Mesothelial cell of epicardium (in vitro differentiated cells): ENCODE measurements at regions not wholly inside any gene's neighbourhood (a gene's known extent, or its start where the extent isn't known, plus 50 kb on each side); places are given as distances from the start of the nearest gene placed in this dataset.

Experiments used
- DNase-seq, 2 experiments: peaks; one replicate each; pipeline ENCODE4 v3.0.0; 2021; ENCODE audit warnings: low spot score in 2 of 2; ENCODE audit not compliant: unreplicated experiment in 2 of 2
- H3K27ac Mint-ChIP-seq: 2 replicates; pipeline ENCODE4 v1.8.0; 2021; ENCODE audit warnings: mixed read lengths
- H3K27me3 Mint-ChIP-seq: 2 replicates; pipeline ENCODE4 v1.8.0; 2021; ENCODE audit warnings: low read depth, mixed read lengths
- H3K36me3 Mint-ChIP-seq: 2 replicates; pipeline ENCODE4 v1.8.0; 2021; ENCODE audit warnings: mixed read lengths
- H3K4me1 Mint-ChIP-seq: 2 replicates; pipeline ENCODE4 v1.8.0; 2021; ENCODE audit warnings: mixed read lengths
- H3K4me3 Mint-ChIP-seq: 2 replicates; pipeline ENCODE4 v1.8.0; 2021; ENCODE audit warnings: mild to moderate bottlenecking, moderate library complexity, mixed read lengths
- H3K9me3 Mint-ChIP-seq: 2 replicates; pipeline ENCODE4 v1.8.0; 2021; ENCODE audit warnings: mixed read lengths
- TF ChIP-seq, protein P1 (sequence below): fragments of 200-600 bp; sonication (generic); IDR thresholded peaks from one replicate; pipeline ENCODE4 v1.5.0; 2021; ENCODE audit warnings: antibody characterized with exemption; ENCODE audit not compliant: unreplicated experiment

DNA sequence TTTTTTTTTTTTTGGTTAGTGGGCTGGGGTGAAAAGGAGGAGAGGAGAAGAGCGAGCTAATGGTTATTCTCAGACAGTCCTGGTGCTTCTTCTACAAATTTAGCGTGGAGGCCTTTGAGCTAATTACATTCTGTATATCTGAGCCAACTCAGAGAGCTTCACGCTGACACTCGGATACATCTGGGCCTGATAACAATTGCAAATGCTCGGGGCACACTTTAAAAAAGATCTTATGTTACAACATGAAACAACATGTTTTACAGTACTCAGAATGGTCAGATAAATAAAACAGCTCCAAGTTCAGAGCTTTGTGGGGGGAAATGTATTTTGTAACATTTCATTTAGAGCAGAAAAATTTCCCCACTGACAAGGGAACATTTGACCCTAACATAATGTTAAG is 966.9 kb upstream of the NR2F2 start:
- H3K36me3 Mint-ChIP-seq = peaks cover 5% of the 10 kb centered on the region
- no peak overlapping the region for H3K27ac Mint-ChIP-seq
- H3K9me3 Mint-ChIP-seq = peaks cover 8% of the 10 kb centered on the region
- H3K27me3 Mint-ChIP-seq = no peaks in the 10 kb centered on the region
- TF ChIP-seq, protein P1, sequence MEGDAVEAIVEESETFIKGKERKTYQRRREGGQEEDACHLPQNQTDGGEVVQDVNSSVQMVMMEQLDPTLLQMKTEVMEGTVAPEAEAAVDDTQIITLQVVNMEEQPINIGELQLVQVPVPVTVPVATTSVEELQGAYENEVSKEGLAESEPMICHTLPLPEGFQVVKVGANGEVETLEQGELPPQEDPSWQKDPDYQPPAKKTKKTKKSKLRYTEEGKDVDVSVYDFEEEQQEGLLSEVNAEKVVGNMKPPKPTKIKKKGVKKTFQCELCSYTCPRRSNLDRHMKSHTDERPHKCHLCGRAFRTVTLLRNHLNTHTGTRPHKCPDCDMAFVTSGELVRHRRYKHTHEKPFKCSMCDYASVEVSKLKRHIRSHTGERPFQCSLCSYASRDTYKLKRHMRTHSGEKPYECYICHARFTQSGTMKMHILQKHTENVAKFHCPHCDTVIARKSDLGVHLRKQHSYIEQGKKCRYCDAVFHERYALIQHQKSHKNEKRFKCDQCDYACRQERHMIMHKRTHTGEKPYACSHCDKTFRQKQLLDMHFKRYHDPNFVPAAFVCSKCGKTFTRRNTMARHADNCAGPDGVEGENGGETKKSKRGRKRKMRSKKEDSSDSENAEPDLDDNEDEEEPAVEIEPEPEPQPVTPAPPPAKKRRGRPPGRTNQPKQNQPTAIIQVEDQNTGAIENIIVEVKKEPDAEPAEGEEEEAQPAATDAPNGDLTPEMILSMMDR = no peak
- peaks cover 23% of the 10 kb centered on the region for H3K4me1 Mint-ChIP-seq
- no peak for DNase-seq
- no peak overlapping the region for H3K4me3 Mint-ChIP-seq

DNA sequence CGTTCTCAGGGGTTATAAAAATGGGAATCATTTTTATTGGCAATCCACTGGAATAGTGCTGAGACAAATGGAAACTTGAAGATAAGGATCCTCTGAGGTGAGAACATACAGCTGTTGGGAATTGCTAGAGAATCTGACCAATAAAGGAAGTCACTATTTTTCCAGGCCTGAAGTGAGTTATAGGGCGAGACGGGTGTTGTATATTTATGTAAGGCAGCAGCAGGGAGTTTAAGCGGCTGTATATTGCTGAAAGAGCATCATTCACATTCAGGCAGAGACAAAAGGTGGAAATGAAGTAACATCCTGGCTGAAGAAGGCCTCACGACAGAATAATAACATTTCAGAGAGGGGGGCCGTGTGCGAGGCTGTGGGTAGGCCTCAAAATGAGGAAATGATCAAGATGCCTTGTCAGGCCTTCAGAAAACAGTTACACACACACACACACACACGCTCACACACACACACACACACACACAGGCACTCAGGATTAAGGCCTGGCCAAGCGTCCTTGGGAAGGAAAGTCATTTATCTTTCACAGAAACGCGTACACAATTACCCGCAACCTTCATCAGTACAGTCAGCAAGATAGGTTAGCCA is 964.9 kb upstream of the NR2F2 start:
- Mint-ChIP-seq H3K27me3 (no peaks in the 10 kb centered on the region), H3K4me3 (no peak overlapping the region), H3K27ac (peak overlapping the region; percentile 32), H3K9me3 (peaks cover 8% of the 10 kb centered on the region), H3K4me1 (peaks cover 26% of the 10 kb centered on the region), H3K36me3 (peaks cover 5% of the 10 kb centered on the region)
- TF ChIP-seq, protein P1 = no peak
- DNase-seq = no peak

DNA sequence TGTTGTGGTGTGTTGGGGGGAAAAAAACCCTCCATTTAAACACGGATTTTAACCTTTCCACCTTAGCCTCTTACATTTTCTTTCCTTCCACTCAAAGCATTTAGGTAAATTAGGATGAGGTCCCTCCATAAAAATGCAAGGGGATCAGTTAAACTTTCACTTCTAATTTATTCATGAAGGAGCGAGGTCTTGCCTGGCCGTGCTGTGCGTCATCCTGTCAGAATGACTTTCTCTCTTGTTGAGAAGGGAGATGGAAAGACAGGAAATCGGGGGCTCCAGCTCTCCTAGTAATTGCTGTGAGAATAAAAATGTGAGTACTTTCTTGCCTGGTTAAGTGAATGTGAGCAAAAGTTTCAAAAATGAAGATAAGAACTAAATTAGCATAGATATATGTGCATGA is 962.3 kb upstream of the NR2F2 start:
- no peak for DNase-seq
- no peaks in the 10 kb centered on the region for H3K36me3 Mint-ChIP-seq
- H3K4me1 Mint-ChIP-seq = peaks cover 25% of the 10 kb centered on the region
- no peak overlapping the region for H3K4me3 Mint-ChIP-seq
- H3K27ac Mint-ChIP-seq = no peak overlapping the region
- TF ChIP-seq, protein P1 = no peak
- no peaks in the 10 kb centered on the region for H3K27me3 Mint-ChIP-seq
- no peaks in the 10 kb centered on the region for H3K9me3 Mint-ChIP-seq

DNA sequence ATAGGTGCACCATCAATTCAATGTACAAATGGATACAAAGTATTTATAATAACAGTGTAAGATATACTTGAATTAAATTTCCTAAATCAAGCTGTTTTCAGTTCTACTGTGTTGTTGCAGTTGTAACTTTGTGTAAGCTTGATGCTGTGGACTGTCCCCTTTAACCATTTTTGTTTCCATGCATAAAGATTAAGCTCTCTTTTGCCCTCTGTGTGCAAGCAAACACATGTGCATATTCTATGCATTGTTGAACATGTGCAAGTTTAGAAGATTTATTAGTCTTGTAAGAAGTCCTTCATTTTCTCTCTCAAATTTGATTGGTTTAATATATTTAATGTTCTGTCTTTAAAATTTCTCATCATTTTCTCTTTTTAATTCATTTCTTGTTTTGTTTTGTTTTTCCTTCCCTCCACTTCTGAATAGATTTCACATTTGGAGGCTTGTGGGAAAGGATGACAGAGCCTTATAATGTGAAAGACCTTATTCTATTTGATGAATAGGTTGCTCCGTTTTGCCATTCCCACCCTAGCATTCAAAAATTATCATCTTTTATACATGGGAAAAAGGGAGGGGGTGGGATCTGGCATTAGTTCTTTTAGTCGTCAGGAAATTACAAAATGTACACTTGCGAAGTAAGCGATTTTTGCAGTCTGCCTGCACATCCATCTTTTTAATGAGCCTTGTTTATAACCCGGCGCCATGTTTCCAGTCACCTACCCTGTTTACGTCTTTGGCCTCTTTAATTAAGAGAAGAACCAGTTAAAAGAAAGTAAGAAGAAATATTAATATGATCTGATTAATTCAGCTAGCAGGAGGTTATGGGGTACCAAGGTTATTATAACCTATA is 961.5 kb upstream of the NR2F2 start:
- Mint-ChIP-seq H3K9me3 (no peaks in the 10 kb centered on the region), H3K4me1 (peaks cover 18% of the 10 kb centered on the region), H3K27me3 (no peaks in the 10 kb centered on the region), H3K36me3 (no peaks in the 10 kb centered on the region), H3K4me3 (no peak overlapping the region), H3K27ac (no peak overlapping the region)
- TF ChIP-seq, protein P1 = no peak
- DNase-seq = no peak

DNA sequence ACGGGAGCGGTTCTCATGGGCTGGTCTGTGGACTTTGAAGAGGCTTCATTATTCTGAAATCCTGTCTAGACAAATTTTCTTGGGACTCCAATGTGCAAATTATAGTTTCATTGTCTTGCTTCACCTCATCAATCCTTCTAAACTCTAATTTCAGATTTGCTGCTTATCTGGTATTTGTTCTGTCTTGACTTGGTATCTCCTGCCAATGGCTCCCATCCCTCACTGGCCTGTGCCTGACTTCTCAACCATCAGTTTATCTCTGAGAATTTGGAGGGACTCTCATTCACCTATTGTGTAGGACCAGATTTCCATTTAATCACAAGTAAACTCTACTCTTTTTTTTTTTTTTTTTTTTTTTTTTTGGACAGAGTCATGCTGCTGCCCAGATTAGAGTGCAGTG is 960.2 kb upstream of the NR2F2 start:
- no peak overlapping the region for H3K4me3 Mint-ChIP-seq
- no peaks in the 10 kb centered on the region for H3K36me3 Mint-ChIP-seq
- TF ChIP-seq, protein P1 = no peak
- H3K27ac Mint-ChIP-seq = no peak overlapping the region
- no peaks in the 10 kb centered on the region for H3K27me3 Mint-ChIP-seq
- peaks cover 14% of the 10 kb centered on the region for H3K4me1 Mint-ChIP-seq
- DNase-seq = no peak
- no peaks in the 10 kb centered on the region for H3K9me3 Mint-ChIP-seq
